ENCODE measurements at regions not wholly inside any gene's neighbourhood (a gene's known extent, or its start where the extent isn't known, plus 50 kb on each side); places are given as distances from the start of the nearest gene placed in this dataset.
"Not testable (repeated sequence)": the region's sequence is repeated elsewhere in the genome, so short reads cannot be mapped to it uniquely, and the experiment has no call there.

DNA sequence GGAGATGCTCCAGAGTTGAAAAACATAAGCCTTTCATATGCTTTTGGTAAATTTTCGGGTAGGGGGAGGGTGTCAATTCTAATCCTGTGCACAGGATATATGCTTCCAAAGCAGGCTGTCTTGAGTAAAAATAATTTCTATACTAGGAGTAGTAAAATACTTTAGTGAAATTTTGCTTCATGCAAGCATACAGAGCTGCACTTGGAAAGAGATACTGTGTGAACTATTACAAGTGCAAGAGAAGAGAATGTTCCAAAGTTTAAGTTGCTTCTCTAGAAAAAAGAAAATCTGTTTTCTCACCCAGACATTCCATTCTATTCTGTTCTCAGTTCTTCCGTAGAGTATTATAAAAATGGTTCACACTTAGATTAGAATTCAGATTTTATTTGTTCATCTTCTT is 324.6 kb upstream of the AADAT start:
- DNase-seq (ENCODE audit: low read depth) = no peak

DNA sequence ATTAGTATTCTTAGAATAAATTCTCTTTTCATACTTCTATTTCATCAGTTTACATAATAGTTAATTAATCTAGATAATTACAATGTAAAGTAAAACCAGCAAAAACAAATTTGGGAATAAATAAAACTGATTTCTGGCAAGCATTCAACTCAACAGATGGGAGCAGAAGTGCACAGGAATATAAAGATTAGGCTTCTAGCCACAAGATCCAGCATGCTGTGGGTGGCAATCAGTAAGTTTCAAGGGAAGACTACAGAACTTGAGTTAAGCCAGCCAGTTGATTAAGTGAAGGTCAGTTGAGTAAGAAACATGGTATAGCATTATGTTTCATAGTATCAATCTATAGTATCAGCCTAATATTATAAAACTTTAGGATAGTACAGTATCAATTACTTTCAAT is 324.2 kb upstream of the AADAT start:
- DNase-seq (ENCODE audit: low read depth) = no peak

DNA sequence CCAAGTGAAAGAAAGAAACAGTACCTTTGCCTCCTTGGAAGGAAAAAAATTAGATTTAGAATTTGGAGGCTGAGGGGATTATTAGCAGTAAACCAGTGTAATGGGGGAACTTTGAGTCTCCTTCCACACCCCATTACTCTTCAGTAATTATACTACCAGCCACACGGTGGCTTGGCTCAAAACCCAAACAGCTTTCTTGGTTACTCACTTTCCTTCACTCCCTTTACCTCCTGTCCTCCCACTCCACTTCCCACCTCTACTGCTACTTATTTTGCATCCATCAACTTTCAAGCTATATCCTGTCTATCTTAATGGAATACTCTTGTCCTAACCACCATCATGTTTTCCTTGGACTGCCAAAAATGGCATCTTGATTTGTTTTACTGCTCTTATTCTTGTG is 310.6 kb upstream of the AADAT start:
- DNase-seq (ENCODE audit: low read depth) = no peak

DNA sequence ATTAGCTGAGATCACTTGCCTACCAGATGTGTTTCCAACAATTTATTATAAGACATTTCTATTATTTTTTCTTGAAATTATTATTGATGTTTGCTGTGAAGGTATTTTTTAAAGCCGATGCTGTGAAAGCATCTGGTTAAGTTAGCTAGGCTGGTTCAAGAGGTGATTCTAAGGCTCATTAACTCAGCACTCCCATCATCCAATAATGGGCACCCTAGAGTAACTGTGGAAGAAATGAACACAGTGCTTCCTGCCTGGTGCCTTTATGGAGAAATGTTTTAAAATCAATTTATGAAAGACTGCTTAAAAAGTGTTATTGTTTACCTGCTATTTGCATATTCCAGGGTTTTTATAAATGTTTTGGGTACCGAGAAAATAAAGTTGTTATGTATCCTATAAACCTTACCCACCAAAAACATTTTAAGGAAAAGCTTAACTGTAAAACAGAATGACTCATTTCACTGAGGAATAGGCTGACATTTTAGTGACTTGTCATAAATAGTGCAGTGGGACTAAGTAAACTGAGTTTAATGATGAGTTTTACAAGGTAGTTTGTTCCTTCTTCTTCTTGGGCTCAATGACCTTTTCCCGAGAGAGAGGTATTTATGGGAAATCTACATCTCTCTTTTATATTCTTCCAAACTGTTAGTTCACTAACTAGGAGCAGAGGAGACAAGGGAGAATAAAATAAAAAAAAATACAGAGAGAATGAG is 310.0 kb upstream of the AADAT start:
- DNase-seq (ENCODE audit: low read depth) = no peak

DNA sequence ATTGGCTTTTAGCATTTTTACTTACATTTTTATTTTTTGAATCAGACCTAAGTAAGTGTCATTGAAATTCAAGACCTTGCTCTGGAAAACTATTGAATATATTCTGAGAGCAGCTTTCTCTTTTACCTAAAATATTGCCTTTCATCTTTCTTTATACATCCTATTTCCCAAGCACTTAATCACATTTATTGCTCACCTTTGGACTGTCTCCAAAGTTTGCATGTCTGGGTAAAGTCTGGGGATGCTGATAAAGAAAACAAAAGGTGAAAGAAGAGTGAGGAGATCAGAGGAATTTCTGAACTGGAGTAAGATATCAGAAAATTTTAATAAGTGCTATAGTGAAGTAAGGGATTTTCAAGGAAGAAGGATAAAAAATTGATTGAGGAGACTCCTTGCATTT is 308.5 kb upstream of the AADAT start:
- no peak for DNase-seq (ENCODE audit: low read depth)

DNA sequence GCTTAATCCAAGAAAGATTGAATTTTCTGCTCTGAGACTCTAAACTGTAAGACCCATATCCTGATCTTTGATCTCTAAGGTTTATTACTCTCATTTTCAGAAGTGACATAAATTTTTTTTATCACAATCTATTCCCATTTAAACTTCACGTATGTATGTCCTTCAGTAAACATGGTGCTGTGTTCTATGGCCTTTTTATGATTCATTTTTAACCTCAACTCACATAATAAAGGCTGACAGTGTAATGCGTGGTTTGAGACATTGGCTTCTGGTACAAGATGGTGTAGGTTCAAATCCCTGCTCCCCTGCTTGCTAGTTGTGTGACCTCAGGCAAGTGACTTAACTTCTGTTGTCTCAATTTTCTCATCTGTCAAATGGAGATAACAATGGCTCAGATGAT is 306.0 kb upstream of the AADAT start:
- DNase-seq (ENCODE audit: low read depth) = no peak

DNA sequence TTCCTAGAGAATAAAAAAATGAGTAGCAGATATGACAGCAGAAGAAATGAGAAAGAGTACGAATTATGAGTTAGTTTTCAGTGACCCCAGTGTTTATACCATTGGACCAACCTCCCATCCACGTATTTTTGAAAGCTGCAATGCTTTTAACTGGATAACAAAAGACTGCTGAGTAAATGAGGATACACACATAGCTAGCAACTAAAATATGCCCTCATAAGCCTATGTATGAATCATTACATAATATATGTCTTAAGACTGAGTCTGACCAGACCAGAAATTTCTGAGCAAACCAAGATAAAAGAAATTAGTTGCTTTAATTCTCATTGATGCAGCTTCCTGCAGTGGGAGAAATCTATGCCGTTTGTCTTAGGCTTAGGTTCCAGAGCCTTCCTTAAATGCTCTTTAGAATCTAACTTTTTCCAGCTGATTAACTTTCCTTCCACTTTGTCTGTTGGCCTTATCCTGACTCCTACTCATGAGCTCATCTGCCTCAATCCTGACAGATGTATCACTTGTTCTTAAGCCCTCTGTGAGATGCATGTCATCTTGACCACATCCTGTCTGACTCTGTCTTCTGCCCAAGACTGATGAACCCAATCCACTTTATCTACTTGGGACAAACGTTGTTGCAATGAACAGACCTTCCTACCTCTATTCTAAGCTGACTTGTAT is 301.4 kb upstream of the AADAT start:
- DNase-seq (ENCODE audit: low read depth) = no peak

DNA sequence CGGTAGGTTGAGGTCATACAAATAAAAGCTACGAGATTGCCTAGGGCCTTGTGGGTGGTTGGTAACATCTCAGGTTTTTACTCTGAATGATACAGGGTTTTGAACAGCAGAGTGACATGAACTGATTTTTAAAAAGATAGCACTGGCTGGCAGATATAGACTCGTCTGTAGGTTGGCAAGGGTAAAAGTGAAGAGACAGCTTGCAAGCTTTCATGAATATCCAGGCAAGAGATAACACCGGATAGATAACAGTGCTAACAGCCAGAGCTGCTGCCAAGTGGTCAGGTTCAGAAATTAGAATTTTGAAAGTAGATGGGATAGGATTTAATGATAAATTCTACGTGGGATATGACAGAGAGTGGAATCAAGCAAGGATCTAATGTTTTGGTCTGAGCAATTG is 299.7 kb upstream of the AADAT start:
- DNase-seq (ENCODE audit: low read depth) = no peak

DNA sequence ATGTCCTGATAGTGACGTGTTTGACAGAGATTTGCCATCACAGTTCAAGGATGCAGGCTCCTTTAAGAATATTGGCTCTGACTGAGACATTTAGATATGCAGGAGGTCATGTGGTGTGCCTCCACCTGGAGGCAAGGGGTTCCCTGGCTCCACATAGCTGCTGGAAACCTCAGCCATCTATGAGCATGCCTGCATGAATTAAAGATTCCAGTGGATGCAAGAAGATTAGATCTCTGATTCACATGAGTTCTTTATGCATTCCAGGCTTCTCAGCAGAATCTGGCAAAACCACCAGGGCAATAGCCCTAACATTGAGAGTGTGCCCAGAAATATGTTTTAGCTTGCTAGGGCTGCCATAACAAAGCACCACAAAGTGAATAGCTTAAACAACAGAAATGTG is 298.5 kb upstream of the AADAT start:
- DNase-seq (ENCODE audit: low read depth) = no peak

DNA sequence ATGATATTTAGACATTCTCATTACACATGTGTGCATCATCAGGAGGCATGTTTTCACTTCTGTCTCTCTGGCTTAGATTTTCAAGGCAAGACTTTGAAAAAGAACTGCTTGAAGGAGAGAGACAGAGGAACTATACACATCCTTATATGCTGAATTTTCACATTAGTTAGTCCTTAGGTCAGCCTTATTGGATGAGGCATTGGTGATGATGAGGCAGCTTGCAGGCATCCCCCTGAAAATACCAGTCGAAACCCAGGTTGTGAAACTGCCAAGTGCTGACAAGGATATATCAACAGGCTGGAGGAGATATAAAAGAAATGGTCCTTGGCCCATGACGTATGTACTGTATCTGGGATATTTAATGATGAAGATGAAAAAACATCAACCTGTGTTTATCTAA is 297.2 kb upstream of the AADAT start:
- no peak for DNase-seq (ENCODE audit: low read depth)

DNA sequence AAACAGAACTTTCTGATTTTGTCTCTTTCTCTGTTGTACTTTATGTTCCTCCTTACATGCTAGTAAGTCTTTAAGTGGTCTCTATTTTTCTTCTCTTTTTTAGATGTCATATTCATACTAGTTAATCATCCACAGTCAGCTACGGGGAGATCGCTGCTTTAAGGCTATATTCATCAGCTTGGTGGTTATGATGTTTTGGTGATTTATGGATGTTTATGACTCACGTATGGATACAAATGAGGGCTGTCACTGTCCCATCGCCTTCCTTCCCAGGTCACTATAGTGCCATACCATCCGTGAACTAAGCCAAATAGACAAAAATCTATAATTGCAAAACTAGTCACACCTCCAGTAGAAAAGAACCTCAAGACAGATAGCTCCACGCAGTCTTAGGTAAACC is 296.8 kb upstream of the AADAT start:
- DNase-seq (ENCODE audit: low read depth) = no peak

DNA sequence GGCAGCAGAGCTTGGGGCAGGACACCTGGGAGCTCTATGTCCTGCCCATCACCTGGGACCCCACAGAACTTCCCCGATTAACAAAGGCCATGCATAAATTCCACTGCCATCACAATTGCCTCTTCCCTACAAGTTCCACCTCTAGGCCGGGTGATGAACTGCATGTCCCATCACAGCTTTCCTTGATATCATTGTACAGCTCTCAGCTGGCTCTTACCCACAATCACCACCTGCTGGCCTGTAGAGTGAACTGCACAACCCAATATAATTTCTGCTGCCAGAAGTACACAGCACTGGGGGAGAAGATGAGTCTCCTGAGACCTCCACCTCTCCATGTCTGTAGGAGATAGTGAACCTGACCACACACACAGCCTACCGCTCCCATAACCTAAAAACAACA is 285.0 kb upstream of the AADAT start:
- DNase-seq (ENCODE audit: low read depth) = no peak

DNA sequence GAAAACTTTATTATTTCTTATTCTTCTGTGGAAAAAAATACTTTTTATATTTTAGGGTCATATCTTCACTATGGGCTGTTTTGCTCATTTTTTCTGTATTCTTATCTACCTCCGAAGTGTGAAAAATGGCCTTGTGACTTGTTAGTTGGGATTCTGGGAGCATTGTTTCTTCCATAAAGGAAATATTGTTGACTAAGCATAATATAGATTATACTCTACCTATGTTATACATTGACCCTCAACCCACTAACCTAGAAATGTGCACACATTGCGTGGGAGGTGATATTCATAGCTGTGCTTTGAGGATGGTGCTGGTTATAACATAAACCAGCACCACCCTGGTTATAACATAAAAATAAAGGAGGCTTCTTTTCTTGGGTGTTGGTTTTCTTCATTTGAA is 259.2 kb upstream of the AADAT start:
- DNase-seq (ENCODE audit: low read depth) = no peak

DNA sequence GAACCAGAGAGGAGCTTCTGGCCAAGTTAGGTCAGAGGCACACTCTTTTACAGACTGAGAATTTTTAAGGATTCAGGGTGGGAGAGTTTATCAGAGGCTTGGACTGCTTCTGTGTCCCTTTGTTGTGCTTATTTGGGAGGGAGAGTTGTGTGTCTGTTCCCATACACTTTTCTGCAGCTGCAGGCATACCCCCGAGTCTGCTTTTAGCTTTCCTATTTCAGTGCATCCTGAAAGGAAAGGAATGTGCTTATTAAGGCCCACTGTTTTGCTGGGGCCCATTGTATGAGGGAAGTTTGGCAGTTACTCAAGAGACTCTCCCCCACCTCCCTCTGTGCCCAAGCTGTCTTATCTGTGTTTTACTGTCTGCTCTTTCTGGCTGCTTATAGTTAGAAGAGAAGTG is 257.4 kb upstream of the AADAT start:
- DNase-seq (ENCODE audit: low read depth) = not testable (repeated sequence)

DNA sequence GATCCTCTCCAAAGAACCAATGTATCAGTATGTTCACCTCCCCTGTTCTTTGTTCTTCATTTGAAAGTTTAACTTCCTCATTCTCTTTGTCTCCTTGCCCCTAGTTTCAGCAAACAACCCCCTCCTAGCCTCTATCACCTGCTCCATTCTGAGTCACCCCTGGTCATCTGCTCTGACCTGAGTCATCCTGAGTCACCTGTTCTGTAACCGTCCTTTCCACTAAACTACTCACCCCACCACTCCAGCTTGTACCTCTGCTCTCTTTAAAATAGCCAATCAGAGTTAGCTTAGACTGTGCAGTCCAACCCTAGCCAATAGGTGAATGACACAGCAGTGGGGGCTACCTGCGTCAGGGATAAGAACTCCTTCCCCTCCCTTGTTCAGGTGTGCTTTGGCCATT is 249.8 kb upstream of the AADAT start:
- DNase-seq (ENCODE audit: low read depth) = no peak

DNA sequence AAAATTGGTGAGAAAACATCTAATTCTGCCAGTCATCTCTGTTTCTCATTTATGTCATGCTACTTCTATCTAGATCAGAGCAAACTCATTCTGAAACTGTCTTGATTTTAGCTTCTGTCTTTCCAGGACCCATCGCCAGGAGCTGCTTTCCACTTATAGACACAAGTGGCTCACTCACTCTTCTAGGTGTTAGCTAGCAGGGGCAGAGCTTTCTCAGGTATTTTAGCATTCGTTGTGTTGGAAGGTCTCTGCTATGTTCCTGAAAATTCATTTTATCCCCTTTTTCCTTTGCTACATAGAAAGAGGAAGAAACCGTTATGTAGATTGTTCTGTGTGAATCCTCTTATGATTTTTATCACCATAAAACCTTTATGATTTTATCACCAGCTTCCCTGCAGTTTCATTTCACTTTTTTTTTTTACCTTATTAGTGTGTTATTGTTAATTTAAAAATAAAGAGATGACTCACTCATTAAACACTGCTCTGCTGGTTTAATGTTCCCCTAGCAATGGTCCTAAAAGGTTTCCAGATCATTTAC is 246.6 kb upstream of the AADAT start:
- no peak for DNase-seq (ENCODE audit: low read depth)

DNA sequence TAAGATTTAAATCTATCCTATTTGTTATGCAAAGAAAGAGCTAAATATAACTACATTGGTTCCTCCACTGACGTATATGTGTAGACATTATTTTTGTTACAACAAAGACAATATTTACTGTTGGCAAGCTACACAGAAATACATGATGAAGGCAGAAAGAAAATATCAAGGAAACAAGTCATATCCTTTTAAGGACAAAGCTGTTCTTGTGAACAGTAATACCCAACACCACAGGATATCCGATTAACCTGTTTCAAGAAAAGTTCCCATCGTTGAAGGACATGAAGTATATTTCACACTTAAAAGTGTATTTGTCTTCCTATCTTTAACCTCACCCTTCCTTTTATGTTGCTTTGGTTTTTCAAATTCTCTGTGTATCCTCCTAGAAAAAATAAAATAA is 235.8 kb upstream of the AADAT start:
- DNase-seq (ENCODE audit: low read depth) = no peak

DNA sequence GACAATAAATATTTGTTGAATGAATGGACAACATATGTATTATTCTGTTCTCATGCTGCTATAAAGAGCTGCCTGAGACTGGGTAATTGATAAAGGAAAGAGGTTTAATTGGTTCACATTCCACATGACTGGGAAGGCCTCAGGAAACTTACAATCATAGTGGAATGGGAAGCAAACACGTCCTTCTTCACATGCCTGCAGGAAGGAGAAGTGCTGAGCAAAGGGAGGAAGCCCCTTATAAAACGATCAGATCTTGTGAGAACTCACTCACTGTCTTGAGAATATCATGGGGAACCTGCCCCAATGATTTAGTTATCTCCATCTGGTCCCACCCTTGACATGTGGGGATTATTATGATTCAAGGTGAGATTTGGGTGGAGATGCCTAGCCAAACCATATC is 233.9 kb upstream of the AADAT start:
- no peak for DNase-seq (ENCODE audit: low read depth)

DNA sequence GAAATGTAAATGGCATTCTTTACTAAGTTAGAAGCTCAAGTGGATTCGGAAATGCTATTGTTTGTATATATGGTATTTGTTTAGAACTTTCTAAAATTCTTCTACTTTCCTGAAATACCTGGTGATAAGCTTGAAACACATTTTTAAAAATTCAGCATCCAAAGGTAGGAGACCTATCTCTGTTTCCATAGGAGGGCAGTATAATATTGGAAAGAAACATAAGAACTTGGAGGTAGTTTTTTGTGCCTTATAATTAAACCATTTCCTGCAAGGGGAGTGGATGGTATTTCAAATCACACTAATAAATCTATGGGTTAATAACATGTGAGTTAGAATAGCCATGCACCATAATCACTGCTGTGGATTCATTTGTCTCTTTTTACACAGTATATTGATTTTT is 217.4 kb upstream of the AADAT start:
- no peak for DNase-seq (ENCODE audit: low read depth)

DNA sequence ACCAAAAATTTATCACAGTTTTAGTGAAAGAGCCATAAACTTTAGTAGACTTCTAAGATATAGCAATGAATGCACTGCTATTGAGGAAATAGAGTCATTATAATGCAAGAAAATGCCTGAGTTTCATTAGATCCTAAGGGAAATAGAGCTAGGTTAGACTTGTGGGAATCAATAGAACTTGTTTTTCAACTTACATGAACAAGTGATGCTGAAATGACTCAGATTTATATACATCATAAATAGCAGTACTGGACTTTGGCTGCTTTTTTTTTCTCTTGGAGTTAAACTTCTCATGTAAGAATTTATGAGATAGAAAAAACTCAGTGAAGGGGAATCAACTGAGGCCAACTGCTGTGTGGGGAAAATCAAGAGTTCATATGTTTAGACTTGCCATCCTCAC is 216.5 kb upstream of the AADAT start:
- no peak for DNase-seq (ENCODE audit: low read depth)

DNA sequence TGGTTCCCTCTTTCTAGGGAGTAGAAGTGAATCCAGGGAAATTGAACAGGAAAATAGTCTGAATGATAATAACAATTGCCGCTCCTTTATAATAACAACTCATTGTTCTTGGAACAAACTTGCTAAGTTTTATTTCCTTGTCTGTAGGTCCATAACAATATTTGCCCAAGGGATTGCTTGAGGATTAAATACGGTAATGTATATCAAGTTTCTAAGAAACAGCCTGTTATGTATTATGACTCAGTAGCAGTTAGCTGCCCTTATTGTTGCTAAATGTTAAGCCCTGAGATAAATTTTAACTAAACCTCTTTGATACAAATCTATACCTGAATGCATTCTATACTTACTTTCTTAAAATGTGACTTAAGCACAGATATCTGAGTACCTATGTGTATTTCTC is 215.9 kb upstream of the AADAT start:
- DNase-seq (ENCODE audit: low read depth) = no peak

DNA sequence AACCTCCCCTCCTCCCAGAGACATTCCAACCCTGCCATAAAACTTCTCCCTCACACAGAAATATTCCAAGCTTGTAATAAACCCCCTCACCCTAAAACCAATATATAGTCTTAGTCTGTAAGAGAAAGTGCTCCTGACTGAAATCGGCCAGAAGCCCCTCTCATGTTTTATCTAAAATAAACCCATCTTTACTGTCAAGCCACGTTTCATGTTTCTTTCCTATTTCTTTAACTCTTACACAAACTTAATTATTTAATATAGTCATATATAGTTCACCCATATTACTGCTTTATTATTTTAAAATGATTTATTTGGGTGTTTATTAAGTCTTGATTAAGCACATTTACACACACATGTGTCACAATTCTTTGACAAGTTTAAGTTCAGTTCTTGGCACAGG is 191.3 kb upstream of the AADAT start:
- no peak for DNase-seq (ENCODE audit: low read depth)

DNA sequence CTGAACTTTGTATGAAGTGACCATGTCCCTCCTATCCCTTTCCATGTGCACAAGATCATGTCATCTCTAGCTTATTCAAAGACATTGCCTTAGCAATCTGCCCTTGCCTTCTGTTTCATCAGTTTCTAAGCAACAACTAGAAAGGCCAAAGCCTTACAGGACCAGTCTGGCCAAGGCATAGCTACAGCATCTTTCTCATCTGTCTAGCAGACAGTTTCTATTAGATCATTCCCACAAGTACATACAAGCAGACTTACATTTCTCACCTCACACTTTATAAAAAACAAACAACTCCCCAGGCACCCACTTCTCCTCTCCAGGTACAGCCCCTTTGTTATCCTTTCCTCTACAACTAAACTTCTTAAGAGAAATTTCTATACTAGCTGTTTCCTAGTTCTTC is 188.7 kb upstream of the AADAT start:
- no peak for DNase-seq (ENCODE audit: low read depth)

DNA sequence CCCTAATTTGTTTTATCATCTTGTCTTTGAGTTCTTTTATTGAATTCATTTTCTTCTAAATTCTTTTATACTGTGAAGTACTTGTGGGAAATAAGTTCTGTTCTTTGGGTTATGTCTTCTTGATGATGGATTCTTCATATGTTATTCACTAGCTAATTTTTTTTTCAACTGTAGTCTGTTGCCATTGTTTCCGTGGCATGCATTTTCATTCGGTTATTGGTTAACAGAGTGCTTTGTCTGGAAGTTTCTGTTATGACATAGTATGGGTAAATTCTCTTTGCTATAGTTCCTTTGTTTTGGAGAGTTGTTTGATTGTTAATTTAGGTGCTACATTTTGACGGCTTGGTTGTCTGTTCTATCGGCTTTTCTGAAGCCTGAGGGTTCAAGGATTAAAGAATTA is 184.9 kb upstream of the AADAT start:
- DNase-seq (ENCODE audit: low read depth) = no peak

Measured in activated T-cell treated with anti-CD3 and anti-CD28 coated beads for 48 hours (primary cell).